ENCODE measurements at regions not wholly inside any gene's neighbourhood (a gene's known extent, or its start where the extent isn't known, plus 50 kb on each side); places are given as distances from the start of the nearest gene placed in this dataset.

GRCh38 chr17:33493566-33493965 is 200.5 kb upstream of the ASIC2 start:
- Histone ChIP-seq H3K27me3 (no peaks in the 10 kb centered on the region), H3K4me3 (no peak overlapping the region), H3K36me3 (ENCODE audit: low read depth, missing control alignments) (no peaks in the 10 kb centered on the region), H3K27ac (no peak overlapping the region), H3K4me1 (no peaks in the 10 kb centered on the region), H3K9me3 (no peaks in the 10 kb centered on the region)
- intact Hi-C loops (cut with DNase I; ENCODE audit: low total_unique reads): no loop called here
- peak; percentile 16 for DNase-seq
- 38 to 49% methylated on average over 5 of the region's 5 CpGs for WGBS, 2 donors
- TF ChIP-seq CTCF (IDR thresholded peaks at IDR 0.05) (no peak), POLR2A (IDR thresholded peaks at IDR 0.05) (no peak)

- no peak overlapping the region for H3K4me3 ChIP-seq
- no peaks in the 10 kb centered on the region for H3K36me3 ChIP-seq (ENCODE audit: low read depth, missing control alignments)
- H3K4me1 ChIP-seq: no peaks in the 10 kb centered on the region
- 75 to 86% methylated on average over 4 of the region's 4 CpGs for WGBS, 2 donors
- no peak for TF ChIP-seq POLR2A (IDR thresholded peaks at IDR 0.05)
- no peak for TF ChIP-seq CTCF (IDR thresholded peaks at IDR 0.05)
- intact Hi-C loops (cut with DNase I; ENCODE audit: low total_unique reads): no loop called here
- H3K27ac ChIP-seq: no peak overlapping the region
- no peak for DNase-seq
- H3K27me3 ChIP-seq: no peaks in the 10 kb centered on the region
- no peaks in the 10 kb centered on the region for H3K9me3 ChIP-seq
These were observed 201.1 kb upstream of the ASIC2 start for GRCh38 chr17:33494151-33494550.

GRCh38 chr17:33497623-33498022 is 204.5 kb upstream of the ASIC2 start:
- no peak for DNase-seq
- intact Hi-C loops (cut with DNase I; ENCODE audit: low total_unique reads): no loop called here

GRCh38 chr17:33498069-33498468 is 205.0 kb upstream of the ASIC2 start:
- intact Hi-C loops (cut with DNase I; ENCODE audit: low total_unique reads): no loop called here
- no peaks in the 10 kb centered on the region for H3K36me3 ChIP-seq (ENCODE audit: low read depth, missing control alignments)
- DNase-seq: no peak
- H3K27me3 ChIP-seq: no peaks in the 10 kb centered on the region
- TF ChIP-seq POLR2A (IDR thresholded peaks at IDR 0.05) (no peak), CTCF (IDR thresholded peaks at IDR 0.05) (no peak)
- H3K4me1 ChIP-seq: no peaks in the 10 kb centered on the region
- no peak overlapping the region for H3K27ac ChIP-seq
- H3K9me3 ChIP-seq: no peaks in the 10 kb centered on the region
- no peak overlapping the region for H3K4me3 ChIP-seq
- WGBS, 2 donors: 65 to 78% methylated on average over 6 of the region's 6 CpGs

More at GRCh38 chr17:33497623-33498022, 204.5 kb upstream of the ASIC2 start:
- WGBS, 2 donors: 84 to 85% methylated on average over 3 of the region's 3 CpGs
- no peak overlapping the region for H3K27ac ChIP-seq
- TF ChIP-seq POLR2A (IDR thresholded peaks at IDR 0.05) (no peak), CTCF (IDR thresholded peaks at IDR 0.05) (no peak)
- H3K4me3 ChIP-seq: no peak overlapping the region
- no peaks in the 10 kb centered on the region for H3K4me1 ChIP-seq
- no peaks in the 10 kb centered on the region for H3K27me3 ChIP-seq
- no peaks in the 10 kb centered on the region for H3K9me3 ChIP-seq
- no peaks in the 10 kb centered on the region for H3K36me3 ChIP-seq (ENCODE audit: low read depth, missing control alignments)

- H3K27ac ChIP-seq: no peak overlapping the region
- TF ChIP-seq POLR2A (IDR thresholded peaks at IDR 0.05) (no peak), CTCF (IDR thresholded peaks at IDR 0.05) (no peak)
- DNase-seq: no peak
- no peaks in the 10 kb centered on the region for H3K27me3 ChIP-seq
- H3K36me3 ChIP-seq (ENCODE audit: low read depth, missing control alignments): no peaks in the 10 kb centered on the region
- no peaks in the 10 kb centered on the region for H3K9me3 ChIP-seq
- H3K4me3 ChIP-seq: no peak overlapping the region
- intact Hi-C loops (cut with DNase I; ENCODE audit: low total_unique reads): no loop called here
- H3K4me1 ChIP-seq: no peaks in the 10 kb centered on the region
These were observed 205.9 kb upstream of the ASIC2 start for GRCh38 chr17:33499040-33499439.

Measured in testis (tissue), 2 donors.